GM12891 (cell line): ENCODE measurements at regions not wholly inside any gene's neighbourhood (a gene's known extent, or its start where the extent isn't known, plus 50 kb on each side); places are given as distances from the start of the nearest gene placed in this dataset.

Experiments
- POLR2A ChIP-seq: IDR thresholded peaks from 2 replicates; pipeline ENCODE4 v1.6.1; 2011; ENCODE audit warnings: low read depth, low read length, control low read depth
- POLR2AphosphoS5 ChIP-seq: IDR thresholded peaks from 2 replicates; pipeline ENCODE4 v1.6.1; 2011; ENCODE audit warnings: low read depth, low read length, control low read depth
- POU2F2 ChIP-seq: IDR thresholded peaks from 2 replicates; pipeline ENCODE4 v1.6.1; 2011; ENCODE audit warnings: low read depth, mild to moderate bottlenecking, control low read depth, low read length, moderate library complexity
- SPI1 ChIP-seq: IDR thresholded peaks from 2 replicates; pipeline ENCODE4 v1.6.1; 2011; ENCODE audit warnings: low read depth, low read length, control low read depth
- TAF1 ChIP-seq: IDR thresholded peaks from 2 replicates; pipeline ENCODE4 v1.6.1; 2011; ENCODE audit warnings: low read depth, low read length, control low read depth

- no peak for TF ChIP-seq POLR2A
- TF ChIP-seq POLR2AphosphoS5 = no peak
- TF ChIP-seq TAF1 = no peak
- TF ChIP-seq SPI1 = no peak
- TF ChIP-seq POU2F2 = no peak
These were observed 1128.0 kb downstream of the AACS start for GRCh38 chr12:126193190-126193589.
